ENCODE measurements at regions not wholly inside any gene's neighbourhood (a gene's known extent, or its start where the extent isn't known, plus 50 kb on each side); places are given as distances from the start of the nearest gene placed in this dataset.
"Not testable (repeated sequence)": the region's sequence is repeated elsewhere in the genome, so short reads cannot be mapped to it uniquely, and the experiment has no call there.

DNA sequence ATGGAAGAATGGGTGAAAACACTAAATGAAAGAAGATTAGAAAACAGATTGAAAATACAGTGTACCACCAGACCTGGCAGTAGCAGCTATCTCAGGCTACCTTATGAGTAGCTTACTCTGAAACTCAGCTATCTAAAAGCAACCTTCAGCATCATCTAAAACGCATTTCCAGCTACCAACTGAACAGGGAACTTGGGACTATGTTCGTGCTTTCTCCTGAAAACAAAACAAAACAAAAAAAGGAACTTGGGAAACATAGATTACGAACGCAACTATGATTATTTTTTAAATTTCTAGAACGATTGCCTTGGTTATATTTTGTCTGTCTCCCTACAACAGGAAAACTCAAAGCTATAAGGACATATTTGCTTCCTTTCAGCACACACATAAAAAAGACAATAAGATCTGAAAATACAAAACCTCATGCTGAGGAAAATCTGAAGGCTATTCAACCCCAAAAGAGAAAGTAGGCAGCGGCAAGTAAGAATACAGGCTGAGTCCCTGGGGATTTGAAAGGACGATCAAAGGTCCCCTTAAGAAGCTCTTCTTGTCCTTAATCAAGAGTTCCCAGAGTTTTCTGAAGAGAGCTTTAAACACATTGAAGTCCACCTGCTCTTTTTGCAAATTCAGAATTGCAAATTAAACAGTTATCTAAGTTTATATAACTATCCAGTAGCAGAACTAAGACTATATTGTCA lies 53.4 kb downstream of the OR2K2 start:
- DNase-seq = no peak

GRCh38 chr9:111274737-111275136 lies 55.3 kb downstream of the OR2K2 start:
- no peak for DNase-seq

- DNase-seq = peak in 1 of 3 experiments; percentile 11
These were observed 57.4 kb downstream of the OR2K2 start for GRCh38 chr9:111272581-111272980.

DNA sequence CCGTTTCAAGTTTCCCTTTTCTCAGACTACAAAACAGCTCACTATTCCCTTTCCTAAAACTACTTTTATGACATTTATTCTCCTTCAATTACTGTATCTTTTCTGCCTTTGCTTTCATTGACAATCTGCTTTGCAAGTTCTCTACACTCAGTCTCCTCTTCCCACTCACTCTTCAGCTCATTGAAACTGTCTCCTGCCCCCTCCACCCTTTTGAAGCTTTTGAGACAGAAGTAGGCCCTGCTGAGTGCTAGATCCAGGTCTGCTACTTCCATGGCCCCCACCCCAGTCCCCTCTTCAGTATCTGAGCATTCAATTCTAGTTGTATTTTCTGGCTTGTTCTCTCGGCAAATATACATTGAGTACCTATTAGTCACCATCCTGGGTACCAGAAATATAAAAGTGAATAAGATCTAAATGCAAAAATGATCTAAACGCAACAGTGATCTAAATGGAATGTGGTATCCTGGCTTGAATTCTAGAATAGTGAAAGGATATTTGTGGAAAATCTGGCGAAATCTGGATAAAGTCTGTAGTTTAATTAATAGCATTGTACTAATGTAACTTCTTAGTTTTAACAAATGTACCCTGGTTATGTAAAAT lies 58.4 kb downstream of the OR2K2 start:
- no peak for DNase-seq

DNA sequence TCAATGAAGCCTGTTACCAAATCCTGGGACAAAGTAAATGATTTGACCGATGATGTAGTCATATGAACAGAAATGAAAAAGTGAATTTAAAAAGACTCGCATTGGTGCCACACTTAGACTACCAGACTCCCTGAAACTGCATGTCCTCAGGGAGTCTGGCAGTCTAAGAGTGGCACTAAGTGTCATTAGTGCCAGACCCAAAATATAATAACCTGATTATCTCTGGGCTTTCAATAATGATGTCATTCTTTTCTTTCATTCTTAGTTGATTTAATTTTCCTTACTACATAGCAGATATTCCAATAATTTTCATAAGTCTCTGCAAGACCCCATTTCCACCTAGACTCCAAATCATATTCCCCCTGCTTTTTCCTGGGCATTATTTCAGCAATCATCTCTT lies 59.0 kb downstream of the OR2K2 start:
- DNase-seq = no peak

- not testable (repeated sequence) for DNase-seq
These were observed 64.0 kb downstream of the OR2K2 start for GRCh38 chr9:111266024-111266423.

DNA sequence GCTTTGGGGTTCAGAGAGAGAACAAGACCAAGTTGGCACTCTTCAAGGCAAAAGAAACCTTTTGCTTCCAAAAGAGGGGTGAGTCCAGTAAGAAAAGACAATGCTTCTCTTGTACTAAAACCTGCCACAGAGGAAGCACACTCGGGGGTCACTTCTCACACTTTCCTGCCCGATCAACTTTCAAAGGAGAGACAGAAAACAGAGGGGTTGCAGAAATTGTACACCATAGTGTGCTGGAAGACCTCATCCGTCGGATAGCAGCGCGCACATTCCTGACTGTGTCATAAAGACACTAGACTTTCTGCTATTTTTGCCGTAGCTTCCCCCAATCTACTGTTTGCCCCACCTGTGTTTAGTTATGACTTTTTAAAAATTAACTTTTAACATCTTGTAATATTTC lies 66.9 kb downstream of the OR2K2 start:
- DNase-seq = no peak

GRCh38 chr9:111258875-111259271 lies 71.2 kb downstream of the OR2K2 start:
- DNase-seq = no peak

DNA sequence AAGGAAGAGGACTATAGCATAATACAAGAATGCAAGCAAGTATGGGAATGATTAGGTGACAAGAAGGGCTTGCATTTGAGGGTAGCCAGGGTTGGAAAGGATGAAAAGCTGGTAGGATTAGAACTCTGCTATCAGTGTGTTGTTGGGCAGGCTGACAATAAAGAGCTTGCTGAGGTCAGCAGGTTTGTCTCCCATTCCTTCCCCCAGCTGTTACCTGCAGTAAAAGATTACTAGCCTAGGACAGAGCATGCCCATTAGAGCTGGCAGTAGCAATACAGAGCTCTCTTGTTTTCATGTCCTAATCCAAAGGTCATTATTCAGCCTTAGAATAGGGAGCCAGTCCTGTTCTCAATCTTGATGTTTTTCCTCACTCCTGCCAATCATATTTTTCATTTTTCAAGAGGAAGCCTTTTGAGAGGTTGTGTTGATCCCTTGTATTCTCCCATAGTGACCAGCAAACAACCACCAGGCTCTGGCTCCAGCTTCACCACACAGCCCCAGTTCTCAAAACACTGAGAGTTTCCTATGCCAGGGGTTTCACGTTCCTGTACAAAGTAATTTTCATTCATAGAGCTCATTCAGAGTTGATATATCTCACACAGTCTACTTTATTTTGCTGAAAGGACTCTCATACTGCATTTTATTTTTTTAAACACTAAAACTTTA lies 71.7 kb downstream of the OR2K2 start:
- no peak for DNase-seq

DNA sequence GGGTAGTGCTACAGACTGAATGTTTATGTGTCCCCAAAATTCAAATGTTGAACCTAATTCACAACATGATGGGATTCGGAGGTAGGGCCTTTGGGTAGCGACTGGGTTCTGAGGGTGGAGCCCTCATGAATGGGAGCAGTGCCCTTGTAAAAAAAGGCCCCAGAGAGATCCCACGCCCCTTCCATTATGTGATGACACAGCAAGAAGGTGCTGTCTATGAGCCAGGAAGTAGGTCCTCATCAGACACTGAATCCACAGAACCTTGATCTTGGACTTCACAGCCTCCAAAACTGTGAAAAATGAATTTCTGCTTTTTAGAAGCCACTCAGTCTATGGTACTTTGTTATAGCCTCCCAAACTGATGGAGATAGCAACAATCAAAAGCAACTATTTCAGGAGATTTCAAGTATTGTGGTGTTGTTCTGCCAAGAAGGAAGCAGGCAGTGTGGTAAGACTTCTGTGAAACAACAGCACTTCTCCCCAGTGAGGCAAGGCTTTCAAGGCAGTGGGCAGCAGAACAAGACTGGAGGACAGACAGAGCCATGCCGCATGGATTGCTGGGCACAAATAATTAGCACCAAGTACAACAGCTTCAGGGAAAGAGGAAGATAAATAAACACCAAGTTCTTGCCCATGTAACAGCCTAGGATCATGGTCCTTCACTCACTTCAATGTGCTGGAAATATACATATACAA lies 76.1 kb downstream of the OR2K2 start:
- no peak for DNase-seq

DNA sequence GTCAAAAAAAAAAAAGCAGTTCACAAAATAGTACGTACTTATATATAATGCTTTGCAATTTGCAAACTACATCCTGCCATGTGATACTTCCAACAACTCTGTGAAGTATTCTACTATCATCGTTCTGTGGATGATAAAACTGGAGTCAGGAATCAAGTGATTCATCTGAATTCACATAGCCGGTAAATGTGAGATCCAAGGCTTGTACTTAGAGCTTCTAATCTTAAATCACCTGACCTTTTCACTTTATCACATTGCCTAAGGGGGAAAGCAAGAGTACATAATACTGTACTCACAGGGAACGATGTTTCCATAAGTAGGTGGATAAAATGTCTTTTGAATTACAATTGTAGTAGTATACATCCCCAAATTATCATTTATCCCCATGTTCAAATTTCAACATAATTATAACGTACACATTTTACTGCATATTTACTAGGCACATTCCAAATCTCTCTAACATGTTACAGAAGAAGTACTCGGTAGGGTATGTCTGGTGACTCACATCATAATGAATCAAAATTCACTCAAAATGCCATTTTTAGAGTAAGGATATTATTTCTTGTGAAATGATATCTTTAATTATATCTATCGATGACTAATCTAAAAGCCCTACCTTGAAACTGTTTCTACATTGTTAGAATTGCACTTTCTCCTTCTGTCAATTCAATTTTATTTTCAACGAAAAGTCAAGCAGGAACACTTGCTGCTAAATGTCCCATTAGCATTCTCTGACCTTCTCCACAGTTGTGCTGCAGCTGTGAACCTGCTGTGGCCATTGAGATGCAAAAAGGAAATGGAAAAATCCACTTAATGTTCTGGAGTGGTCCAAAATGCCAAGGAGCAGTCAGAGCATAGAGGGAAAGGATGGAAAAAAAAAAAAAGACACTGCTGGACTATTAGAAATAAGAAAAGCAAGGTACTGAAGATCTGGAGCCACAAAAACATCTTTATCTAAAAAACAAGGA lies 78.9 kb downstream of the OR2K2 start:
- no peak for DNase-seq

DNA sequence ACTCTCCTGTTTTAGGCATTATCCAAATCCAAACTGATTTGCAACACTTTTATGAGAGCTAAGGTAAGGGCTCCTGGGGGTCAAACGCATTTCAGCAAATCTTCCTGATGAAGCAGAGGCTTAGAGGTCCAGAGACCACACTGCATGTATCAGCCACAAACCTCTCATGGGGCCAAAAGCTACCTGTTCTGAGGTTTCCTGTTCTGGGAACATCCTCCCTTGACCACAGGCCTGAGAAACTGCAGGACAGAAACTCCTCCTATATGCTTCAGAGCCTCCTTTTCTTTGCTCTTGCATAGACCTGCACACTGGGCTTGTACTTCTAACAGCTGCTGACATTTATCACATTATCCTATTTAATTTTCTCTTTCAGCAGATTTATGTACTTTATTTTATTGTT lies 92.6 kb downstream of the OR2K2 start:
- no peak for DNase-seq

GRCh38 chr9:111236332-111236731 lies 93.7 kb downstream of the OR2K2 start:
- DNase-seq = no peak

DNA sequence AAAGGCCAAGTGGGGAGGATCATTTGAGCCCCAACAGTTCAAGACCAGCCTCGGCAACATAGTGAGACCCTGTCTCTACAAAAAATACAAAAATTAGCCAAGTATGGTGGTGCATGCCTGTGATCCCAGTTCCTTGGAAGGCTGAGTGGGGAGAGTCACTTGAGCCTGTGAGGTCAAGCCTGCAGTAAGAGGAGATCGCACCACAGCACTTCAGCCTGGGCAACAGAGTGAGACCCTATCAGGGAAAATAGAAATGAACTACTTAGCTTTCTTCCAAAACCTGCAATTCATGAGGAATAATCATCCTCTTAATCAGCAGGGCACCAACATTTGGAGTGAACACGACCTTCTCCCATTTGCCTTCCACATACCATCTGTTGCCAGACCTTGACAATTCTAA lies 96.1 kb downstream of the OR2K2 start:
- no peak for DNase-seq

DNA sequence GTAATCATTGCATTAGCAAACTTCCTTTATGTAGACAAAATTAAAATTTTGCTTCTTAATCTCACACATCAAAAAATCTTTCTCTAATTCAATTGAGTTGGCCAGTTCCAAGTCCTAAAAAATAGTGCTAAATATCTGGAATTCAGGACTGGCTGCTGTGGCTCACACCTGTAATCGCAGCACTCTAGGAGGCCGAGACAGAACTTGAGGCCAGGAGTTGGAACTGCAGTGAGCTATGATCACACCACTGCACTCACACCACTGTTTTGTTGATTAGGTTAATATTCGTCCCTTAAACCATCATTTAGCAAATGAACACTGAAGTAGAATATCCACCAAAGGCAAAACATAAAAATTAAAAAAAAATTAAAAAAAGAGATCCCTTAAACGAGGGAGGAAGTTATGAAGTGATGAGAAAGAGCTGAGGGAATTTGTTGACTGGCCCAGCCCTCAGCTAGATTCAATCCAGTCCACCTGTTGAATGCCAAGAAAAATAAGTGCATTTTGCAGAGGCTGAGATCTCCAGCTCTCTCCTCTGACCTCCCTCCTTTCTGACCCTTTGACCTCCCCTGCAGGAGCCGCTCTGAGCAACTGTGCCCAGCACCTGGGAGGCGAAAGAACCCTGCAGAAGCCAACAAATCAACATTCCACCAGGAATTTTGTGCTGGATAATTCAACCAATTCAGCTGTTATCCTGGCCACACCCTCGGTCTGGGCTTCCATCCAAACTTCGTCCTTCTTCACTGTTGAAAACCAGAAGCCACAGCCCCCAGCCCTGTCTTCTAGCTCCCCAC lies 96.8 kb downstream of the OR2K2 start:
- no peak for DNase-seq

GRCh38 chr9:111231801-111232580 lies 98.0 kb downstream of the OR2K2 start:
- DNase-seq = no peak

GRCh38 chr9:111222757-111223156 lies 107.3 kb downstream of the OR2K2 start:
- peak in 1 of 3 experiments; percentile 47 for DNase-seq

DNA sequence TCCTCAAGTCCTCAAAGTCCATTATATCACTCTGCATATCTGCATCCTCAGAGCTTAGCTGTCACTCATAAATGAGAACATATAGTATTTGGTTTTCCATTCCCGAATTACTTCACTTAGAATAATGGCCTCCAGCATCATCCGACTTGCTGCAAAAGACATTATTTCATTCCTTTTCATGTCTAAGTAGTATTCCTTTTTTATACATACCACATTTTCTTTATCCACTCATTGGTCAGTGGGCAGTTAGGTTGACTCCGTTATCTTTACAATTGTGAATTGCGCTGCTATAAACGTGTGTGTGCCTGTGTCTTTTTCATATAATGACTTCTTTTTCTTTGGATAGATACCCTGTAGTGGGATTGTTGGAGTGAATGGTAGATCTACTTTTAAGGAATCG lies 117.2 kb downstream of the OR2K2 start:
- DNase-seq = no peak

- DNase-seq = no peak
These were observed 131.1 kb downstream of the OR2K2 start for GRCh38 chr9:111198936-111199335.

DNA sequence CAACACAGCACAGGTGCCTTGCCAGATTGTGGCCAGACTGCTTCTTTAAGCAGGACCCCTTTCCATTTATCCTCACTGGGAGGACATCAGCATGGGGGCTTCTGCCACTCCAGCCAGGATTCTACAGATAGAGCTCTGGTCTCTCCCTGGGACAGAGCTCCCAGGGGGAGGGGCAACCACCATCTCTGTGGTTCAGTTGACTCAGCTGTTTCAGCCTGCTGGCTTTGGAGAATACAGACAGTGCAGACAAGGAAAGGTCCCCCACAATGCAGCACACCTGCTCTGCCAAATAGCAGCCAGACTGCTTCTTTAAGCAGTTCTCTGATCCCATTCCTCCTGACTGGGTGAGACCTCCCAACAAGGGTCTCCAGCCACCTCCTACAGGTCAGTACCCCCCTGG lies 132.8 kb downstream of the OR2K2 start:
- DNase-seq = no peak

DNA sequence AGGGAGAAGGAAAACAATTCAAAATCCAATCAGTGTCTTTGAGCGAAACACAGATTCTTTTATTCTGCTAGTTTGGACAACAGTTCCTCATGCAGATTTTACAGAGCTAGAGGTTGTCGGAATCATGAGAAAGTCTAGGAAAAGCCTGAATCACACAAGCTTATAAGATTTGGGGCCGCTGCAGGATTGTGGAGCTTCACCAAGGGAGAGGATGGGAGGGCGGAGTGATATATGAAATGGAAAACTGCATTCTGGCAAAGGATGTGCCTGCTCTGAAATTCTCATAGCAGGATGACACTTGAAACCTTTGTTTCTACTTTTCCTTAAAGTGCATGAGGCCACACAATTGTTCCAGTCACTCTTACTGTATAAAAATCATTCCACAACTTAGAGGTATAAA lies 134.3 kb downstream of the OR2K2 start:
- no peak for DNase-seq

Data from NCI-H1417 (cell line).